ENCODE measurements at regions not wholly inside any gene's neighbourhood (a gene's known extent, or its start where the extent isn't known, plus 50 kb on each side); places are given as distances from the start of the nearest gene placed in this dataset.

DNA sequence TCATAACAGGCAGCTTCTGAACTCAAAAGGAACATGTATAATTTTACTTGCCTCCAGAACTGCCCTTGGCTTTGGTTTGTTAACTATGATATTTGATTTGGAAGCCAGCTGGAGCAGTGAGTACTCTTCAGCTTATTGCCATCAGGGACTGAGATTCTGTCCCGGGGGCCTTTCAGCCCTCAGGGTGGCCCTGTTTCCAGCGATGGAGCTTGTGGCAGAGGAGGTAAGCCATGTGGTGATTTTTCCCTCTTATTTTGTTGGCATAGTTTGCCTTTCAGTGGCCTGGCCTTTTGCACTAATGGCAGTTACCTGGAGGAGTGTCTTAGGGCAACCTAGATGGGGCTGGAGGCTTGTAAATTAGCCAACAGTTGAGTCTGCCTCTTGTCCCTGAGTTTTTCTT lies 1955.0 kb upstream of the LRRTM1 start:
- TF ChIP-seq CTCF (conservative IDR thresholded peaks at IDR 0.05; ENCODE audit: low read depth, low read length), result no peak
- no peak for DNase-seq (ENCODE audit: low read depth)
- H3K4me3 ChIP-seq (ENCODE audit: low read length), result no peak overlapping the region

GRCh38 chr2:82257796-82258555 lies 1953.4 kb upstream of the LRRTM1 start:
- no peak for TF ChIP-seq CTCF (conservative IDR thresholded peaks at IDR 0.05; ENCODE audit: low read depth, low read length)
- DNase-seq (ENCODE audit: low read depth), result peak; percentile 26
- H3K4me3 ChIP-seq (ENCODE audit: low read length), result no peak overlapping the region

DNA sequence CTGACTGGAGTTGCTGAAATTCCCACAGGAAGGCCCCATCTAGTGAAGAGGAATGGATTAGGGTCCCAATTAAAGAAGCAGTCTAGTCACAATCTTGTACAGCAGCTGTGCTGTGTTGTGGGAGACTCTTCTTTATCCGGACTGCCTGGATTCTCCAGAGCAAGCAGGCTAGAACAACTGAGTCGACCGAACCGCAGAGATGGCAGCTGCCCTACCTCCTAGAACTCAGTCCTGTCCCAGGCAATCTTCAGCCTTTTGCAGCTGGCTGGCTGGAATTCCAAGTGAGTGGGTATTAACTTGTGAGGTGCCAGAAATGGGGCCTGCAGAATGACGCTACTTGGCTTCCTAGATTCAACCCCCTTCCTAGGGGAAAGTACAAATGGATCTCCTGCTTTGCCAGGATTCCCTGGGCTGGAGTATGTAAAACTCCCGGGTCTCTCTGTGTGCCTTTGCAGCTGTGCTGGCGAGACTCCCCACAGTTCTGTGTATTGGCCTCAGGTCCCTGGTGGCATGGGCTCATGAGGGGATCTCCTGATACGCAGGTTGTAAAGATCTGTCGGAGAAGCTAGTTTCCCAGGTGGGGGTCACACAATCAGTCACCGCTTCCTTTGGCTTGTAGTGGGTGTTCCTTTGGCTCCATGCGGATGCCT lies 1952.6 kb upstream of the LRRTM1 start:
- no peak for TF ChIP-seq CTCF (conservative IDR thresholded peaks at IDR 0.05; ENCODE audit: low read depth, low read length)
- no peak for DNase-seq (ENCODE audit: low read depth)
- H3K4me3 ChIP-seq (ENCODE audit: low read length), result no peak overlapping the region

DNA sequence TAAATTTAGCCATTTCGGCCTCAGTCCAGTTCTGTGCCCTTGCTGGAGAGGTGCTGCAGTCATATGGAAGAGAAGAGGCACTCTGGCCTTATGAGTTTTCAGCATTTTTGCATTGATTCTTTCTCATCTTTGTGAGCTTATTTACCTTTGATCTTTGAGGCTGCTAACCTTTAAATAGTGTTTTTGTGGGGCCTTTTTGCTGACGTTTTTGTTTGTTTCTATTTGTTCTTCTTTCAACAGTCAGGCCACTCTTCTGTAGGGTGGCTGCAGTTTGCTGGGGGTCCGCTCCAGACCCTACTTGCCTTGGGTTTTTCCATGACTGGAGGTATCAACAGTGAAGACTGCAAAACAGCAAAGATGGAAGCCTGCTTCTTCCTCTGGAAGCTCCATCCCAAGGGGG lies 1951.7 kb upstream of the LRRTM1 start:
- no peak for DNase-seq (ENCODE audit: low read depth)
- no peak overlapping the region for H3K4me3 ChIP-seq (ENCODE audit: low read length)
- no peak for TF ChIP-seq CTCF (conservative IDR thresholded peaks at IDR 0.05; ENCODE audit: low read depth, low read length)

- DNase-seq (ENCODE audit: low read depth), result no peak
- TF ChIP-seq CTCF (conservative IDR thresholded peaks at IDR 0.05; ENCODE audit: low read depth, low read length), result no peak
- H3K4me3 ChIP-seq (ENCODE audit: low read length), result no peak overlapping the region
Observed at GRCh38 chr2:82254728-82255127, 1950.2 kb upstream of the LRRTM1 start.

GRCh38 chr2:82246220-82246775 lies 1941.7 kb upstream of the LRRTM1 start:
- no peak overlapping the region for H3K4me3 ChIP-seq (ENCODE audit: low read length)
- TF ChIP-seq CTCF (conservative IDR thresholded peaks at IDR 0.05; ENCODE audit: low read depth, low read length), result no peak
- no peak for DNase-seq (ENCODE audit: low read depth)

DNA sequence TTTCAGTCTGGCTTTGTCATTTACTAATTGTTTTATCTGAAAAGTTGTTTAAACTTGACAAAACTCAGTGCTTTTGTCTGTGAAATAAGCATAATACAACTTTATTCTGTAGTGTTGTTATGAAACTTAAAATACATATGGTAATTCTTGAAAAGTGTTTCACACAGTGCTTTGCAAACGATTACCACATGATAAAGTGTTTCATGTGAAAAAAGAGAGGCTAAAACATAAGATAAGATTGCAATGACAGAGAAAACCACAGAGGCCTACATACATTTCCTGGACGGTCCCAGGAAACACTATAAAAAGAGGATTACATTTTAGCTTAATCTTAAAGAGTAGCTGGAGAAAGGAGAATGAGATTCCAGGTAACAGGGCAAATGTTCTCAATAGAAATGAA lies 1934.6 kb upstream of the LRRTM1 start:
- TF ChIP-seq CTCF (conservative IDR thresholded peaks at IDR 0.05; ENCODE audit: low read depth, low read length), result no peak
- H3K4me3 ChIP-seq (ENCODE audit: low read length), result no peak overlapping the region
- DNase-seq (ENCODE audit: low read depth), result no peak
